NCI-H1694 treated with DMSO at 0.1 percent for 48 hours (cell line): ENCODE measurements at regions not wholly inside any gene's neighbourhood (a gene's known extent, or its start where the extent isn't known, plus 50 kb on each side); places are given as distances from the start of the nearest gene placed in this dataset.
"Not testable (repeated sequence)": the region's sequence is repeated elsewhere in the genome, so short reads cannot be mapped to it uniquely, and the experiment has no call there.

Experiments used
- DNase-seq: peaks from one replicate; lab custom pipeline; 2025; lab: John Stamatoyannopoulos, UW

DNA sequence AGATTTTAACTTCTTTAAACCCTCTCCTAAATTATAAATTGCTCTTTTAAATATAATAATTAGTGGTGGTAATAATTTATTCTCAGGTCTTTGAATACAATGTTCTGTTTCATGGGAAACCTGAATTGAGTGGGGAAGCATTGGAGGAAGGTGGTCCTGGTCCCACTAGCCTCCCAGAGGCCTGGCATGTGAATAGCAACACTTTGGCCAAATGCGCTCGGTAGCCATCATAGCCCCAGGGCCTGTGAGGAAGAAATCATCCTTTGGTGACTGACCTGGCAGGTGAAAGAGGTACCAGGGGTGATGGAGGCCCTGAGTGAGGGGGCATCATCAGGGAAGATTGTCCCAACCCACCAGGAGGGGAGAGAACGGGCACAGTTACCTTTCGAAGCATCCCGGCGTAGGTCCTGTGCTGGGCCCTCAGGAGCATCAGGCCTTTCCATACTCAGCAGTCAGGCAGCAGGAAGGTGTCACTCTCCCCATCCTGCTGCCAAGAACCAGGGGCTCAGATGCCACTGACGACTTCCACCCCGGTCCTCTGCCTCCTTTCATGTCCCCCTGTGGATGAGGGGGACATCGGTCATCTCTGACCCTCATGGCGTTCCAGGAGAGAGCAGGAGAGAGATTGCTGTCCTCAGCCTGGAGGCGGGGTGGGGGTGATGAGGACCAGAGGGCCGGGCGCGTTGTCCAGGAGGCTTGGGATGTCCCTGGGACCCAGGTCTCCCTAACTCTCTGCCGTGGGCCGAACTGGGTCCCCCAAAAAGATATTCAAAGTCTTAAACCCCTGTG lies 78.6 kb upstream of the HPCAL1 start:
- no peak for DNase-seq

DNA sequence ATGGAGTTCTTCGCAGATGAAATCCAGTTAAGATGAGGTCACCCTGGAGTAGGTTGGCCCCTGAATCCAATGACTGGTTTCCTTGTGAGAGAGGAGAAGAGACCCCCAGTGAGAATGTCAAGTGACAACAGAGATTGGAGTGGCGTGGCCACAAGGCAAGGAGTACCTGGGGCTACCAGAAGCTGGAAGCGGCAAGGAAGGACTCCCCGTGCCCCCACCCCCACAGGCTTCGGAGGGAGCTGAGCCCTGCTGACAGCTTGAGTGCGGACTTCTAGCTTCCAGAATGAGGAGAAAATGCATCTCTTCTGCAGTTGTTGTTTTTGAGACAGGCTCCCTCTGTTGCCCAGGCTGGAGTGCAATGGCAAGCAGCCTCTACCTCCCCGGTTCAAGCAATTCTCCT lies 78.0 kb upstream of the HPCAL1 start:
- no peak for DNase-seq

DNA sequence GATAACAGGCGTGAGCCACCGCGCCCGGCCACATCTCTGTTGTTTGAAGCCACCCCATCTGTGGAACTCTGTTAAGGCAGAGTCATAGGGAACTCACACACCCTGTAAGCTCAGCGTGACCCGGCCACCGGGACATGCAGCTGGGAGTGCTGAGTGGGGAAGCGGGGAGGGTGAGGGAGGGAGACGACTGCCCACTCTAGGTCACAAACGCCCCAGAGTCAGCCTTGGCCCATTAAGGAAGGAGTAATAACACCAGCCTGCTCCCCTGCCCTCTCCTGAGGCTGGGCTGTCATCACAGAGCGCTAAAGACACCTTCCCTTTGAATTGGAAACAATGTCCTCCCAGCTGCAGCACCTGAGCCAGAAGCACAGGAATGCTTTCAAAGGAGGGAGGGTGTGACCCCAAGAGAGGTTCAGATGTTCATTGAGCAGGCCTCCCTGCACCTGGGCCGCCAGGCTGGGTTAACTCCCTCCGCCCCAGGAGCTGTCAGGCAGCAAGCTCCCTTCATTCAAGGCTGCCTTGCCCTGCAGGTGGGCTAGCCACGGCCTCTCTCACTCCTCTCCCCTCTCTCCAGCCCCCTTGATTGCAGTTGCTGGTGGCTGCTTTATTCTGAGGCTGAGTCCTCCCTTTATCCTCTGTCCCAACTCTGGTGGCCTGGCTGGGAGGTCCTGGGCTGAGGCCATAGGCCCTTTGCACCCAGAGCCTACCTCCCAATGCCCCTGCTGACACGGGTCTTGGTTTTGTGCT lies 77.2 kb upstream of the HPCAL1 start:
- no peak for DNase-seq

DNA sequence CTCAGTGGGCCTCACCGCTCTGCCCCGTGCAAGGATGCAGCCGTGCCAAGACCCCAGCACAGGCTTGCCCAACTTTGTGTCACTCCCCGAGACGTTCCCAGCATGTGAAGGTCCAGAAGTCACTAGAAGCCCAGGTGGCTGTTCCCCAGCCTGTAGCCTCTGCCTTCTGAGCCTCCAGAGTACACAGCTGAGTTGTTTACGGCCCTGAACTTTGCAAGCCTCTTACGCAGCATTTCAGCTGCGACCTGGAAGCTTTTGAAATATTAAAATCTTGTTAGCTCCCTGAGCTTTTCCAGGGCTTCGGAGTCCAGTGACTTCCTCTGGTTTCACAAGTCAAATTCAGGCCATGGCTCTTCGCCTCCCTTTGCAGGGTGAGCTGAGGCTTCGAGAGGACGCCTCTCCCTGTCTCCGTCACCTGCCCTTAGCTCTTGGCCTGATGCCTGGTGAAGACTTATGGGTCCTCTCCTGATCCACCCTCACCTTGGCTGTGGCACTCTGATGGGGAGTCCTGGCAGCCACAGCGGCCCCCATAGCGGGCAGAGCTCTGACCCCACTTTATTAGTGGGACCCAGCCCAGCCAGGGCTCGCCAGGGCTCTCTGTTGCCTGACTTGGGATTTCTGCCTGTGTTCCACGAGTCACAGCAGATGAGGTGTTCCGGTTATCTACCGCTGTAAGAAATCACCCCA lies 76.5 kb upstream of the HPCAL1 start:
- DNase-seq, result no peak

DNA sequence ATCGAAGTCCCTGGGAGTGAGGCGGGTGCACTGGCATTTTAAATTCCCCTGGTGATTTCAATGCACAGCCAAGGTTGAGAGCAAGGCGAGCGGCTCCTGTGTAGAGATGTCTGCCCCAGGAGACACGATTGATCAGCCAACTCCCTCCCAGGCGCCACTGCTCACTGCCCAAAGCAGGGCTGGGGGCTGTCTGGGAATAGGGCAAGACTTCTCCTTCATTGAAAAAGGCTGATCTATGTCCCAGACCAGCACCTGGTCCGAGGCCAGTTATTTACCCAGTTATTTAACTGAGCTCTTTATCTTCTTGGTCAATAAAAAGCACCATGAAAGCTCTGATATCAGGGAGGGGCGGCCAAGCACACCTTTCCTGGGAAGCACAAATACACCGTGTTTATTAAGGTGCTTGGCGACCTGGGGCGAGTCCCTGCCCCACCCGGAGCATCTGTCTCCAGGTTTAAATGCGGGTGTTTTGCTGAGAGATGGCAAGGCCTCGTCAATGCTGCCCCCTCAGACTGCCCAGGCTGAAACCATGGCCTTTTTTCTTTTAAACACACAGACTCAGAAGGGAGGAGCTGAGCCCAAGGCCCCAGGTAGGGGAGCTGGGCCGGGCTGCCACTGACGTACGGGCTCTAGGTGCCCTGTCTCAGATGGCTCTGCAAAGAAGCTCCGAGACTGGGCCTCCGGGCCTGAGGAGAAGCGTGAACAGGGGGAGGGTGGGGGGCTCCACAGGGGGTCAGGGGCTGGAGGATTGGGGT lies 73.9 kb upstream of the HPCAL1 start:
- DNase-seq, result no peak

GRCh38 chr2:10229462-10230099 lies 73.1 kb upstream of the HPCAL1 start:
- DNase-seq, result no peak

- DNase-seq, result no peak
These were observed 72.2 kb upstream of the HPCAL1 start for GRCh38 chr2:10230499-10230898.

DNA sequence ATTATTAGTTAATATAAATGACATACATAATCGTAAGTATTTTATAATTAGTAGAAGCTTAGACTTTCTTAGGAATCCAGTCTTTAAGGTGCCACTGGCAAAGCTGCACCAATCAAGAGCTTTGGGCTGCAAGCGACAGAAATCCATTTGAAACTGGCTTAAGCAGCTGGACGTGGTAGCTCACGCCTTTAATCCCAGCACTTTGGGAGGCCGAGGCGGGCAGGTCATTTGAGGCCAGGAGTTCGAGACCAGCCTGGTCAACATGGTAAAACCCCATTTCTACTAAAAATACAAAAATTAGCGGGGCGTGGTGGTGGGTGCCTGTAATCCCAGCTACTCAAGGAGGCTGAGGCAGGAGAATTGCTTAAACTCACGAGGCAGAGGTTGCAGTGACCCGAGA lies 71.8 kb upstream of the HPCAL1 start:
- not testable (repeated sequence) for DNase-seq

GRCh38 chr2:10231551-10232085 lies 71.1 kb upstream of the HPCAL1 start:
- no peak for DNase-seq

- DNase-seq, result no peak
These were observed 70.4 kb upstream of the HPCAL1 start for GRCh38 chr2:10232096-10232815.

GRCh38 chr2:10233131-10234012 lies 69.3 kb upstream of the HPCAL1 start:
- no peak for DNase-seq

- DNase-seq, result no peak
These were observed 68.7 kb upstream of the HPCAL1 start for GRCh38 chr2:10234013-10234306.

- DNase-seq, result no peak
These were observed 68.2 kb upstream of the HPCAL1 start for GRCh38 chr2:10234409-10235094.

DNA sequence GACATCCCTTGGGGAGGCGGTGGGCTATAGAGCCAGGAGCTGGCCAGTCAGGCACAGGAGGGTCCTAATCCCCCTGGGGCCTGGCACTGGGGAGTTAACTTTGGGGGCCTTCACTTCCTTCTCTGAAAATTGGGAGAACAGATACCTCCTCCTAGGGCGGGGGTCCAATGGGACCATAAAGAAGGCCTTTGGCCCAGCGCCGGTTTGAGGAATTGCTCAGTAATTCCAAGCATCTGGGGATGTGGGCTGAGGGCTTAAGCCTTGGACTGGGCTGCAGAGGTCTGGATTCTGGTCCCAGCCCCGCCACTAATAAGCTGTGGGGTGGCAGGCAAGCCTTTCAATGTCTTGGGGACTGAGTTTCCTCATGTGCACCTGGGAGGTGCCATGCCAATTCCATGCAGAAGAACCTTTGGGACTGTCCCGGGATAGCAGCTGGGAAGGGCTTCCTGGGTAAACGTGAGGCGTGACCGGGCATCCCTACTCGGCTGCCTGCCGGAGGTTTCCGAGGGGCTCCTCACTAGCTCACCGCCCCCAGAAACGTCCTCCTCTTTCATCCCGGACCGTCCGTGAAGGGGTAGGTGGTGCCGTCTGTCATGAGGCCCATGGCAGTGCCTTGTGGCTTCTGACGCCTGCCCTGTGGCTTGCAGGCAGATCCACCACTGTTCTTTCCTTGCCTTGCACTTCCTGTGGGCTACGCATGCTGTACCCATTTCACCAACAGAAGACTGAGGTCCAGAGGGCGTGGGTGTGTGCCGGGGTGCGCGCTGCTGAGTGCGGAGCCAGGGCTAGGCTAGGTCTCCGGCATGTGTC lies 67.4 kb upstream of the HPCAL1 start:
- DNase-seq, result no peak

DNA sequence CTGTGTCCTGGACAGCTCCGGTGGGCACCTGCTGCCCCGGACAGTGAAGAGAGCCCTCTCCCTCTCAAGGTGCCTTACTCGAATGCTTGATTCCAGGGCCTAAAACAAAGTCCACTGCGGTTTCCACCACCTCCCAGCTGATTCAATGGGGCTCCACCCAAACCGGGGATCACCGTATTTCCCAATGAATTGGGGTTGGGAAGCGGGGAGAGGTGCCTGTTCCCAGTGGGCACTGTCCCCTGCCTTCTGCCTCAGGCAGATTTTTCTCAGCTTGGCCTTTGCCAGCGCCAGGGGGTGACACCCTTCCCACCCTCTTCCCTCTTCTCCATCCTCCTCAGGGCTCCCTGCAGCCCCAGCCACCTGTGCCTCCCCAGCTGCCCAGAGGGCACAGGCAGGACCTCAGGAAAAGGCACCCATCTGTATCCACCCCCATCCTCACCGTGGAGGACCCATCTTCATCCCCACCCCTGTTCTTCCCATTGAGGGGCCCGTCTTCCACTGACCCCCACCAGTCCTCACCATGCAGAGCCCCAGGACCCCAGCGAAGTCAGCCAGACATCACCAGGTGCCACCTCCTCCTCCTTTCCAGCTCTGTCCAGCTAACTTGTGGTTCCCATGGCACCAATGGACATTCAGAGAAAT lies 66.7 kb upstream of the HPCAL1 start:
- DNase-seq, result no peak

DNA sequence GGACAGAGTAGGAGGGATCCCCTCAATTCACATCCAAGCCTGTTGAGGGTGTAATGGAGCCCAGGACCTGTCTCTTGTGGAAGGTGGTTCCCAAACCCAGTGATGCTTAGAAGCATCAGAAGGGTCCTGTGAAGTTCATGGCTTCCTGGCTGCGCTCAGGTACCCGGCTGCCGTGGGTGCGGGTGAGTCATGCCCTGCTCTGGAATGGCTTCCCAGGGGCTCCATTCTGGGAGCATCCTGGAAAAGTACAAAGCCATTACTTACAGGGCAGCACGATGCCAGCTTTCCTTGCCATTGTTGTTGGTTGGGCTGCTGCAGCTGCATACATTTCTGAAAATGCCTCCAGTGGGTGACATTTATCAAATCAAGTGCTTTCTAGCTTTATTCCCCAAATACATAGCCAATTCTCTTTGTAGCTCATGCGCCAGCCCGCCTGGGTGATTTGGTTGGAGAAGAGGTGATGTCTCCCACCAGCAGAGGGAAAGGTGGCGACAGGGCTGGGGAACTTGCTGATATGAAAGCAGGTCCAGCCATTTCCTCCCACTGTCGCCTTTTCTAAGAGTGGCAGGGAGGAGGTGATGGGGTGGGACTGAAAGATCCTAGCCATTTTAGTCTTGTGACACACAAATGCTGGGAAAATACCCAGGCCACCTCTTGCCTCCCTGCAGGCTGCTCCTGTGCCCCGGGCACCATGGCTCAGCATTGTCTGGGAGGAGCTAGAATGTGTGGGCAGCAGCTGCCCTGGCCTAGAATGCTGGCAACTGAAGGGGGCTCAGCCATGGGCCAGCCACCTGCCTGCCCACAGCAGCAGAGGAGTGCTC lies 65.9 kb upstream of the HPCAL1 start:
- no peak for DNase-seq
